GM21367 (cell line): ENCODE measurements at regions not wholly inside any gene's neighbourhood (a gene's known extent, or its start where the extent isn't known, plus 50 kb on each side); places are given as distances from the start of the nearest gene placed in this dataset.

Source experiments
- ATAC-seq: cut with Tn5 transposase; IDR thresholded peaks from one replicate; pipeline ENCODE4 v1.9.1; 2021; ENCODE audit not compliant: unreplicated experiment

DNA sequence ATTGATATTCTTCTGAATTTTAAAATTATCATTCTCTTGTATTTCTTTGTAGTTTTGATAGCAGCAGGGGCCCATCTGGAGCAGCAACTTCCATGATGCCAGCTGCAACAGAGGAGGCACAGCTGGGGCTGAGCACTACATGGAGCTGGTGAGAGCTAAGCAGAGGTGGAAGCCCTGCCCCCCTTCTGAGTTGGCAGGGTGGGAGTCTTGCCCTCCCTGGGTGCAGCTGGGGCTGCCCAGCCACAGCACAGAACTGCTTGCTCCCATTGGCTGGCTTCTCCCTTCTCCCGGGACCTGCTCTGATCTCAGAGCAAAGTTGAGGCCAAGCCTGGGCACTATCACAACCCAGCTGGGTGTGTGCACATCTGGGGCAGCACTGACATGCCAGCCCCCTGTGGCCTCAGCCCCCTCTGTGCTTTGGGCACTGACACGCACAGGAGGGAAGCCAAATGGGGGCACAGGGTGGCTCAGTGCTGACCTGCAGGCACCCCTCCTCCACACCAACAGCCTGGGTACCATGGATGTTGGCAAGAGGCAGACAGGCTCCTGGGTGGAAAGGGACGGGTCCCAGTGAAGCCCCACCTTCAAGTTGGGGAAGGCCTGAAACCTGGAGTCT is 69.1 kb upstream of the EYA4 start:
- ATAC-seq = no peak

DNA sequence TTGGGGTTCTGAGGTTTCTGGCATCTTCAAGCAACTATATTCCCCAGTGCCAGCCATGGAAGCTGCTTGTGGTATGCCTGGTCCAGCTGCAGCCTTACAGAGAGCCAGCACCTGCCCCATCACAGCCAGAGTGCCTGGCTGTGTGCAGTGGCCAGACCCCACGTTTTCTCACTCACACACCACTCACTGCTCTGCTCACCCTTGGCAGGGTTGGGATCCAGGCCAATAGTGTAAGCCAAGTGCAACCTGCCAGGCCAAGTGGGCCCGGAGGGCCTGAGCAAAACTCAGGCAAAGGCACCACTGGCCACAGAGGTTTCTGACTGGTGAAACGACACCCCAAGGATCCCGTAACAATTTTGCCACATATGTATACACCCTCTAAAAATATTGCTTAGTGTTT is 67.9 kb upstream of the EYA4 start:
- no peak for ATAC-seq

DNA sequence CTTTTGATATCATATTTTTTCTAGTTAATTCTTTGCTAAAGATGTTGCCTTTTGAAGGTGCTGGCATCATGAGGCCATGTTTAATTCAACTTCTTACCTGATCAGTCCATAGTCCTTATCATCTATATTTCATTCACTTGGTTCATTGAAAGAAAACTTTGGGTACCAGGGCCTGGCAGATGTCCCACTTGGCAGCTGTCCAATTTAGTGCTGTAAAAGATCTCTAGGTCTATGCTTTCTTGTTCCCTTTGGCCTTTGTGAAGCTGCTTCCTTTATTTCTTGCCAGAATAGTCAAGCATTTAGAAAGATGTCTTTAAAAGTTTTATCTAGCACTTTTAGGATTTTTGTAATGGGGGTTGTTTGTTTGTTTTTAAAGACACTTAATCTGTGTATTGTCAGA is 61.7 kb upstream of the EYA4 start:
- ATAC-seq = no peak

DNA sequence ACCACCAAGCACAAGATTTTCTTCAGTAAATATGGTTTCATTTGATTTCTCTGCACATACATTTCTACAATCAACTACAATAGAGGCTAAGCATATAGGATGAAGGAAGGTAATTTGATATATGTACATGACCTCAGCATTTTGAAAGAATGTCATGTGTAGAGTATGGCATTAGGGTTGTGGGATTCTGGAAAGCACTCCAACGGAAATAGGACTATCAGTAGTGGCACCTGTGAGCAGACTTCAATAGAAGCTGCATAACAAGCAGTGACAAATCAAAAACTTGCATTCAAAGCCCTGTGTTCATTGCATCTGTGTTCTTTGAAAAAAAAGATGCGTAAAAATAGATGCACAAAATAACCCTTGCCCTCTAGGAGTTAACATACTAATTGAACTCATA is 57.5 kb upstream of the EYA4 start:
- no peak for ATAC-seq

- ATAC-seq = no peak
Observed at GRCh38 chr6:133184798-133185372, 56.3 kb upstream of the EYA4 start.

DNA sequence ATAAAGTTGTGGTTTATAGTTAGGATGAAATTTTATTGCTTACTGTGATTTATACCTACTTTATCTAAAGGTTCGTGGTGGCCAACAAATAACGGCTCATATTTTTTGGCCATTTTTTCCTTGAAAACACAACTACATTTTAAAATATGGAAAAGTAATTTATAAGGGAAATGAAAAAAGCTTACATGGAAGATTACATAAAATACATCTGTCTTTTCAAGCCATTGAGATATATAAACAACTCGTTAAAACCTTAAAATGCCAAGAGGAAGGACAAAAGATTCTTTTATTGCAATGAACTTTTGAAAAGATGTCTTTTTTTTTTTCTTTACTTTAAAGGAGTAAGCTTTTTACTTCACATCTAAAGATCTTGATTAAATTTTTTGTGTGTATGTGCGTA is 55.4 kb upstream of the EYA4 start:
- ATAC-seq = no peak

DNA sequence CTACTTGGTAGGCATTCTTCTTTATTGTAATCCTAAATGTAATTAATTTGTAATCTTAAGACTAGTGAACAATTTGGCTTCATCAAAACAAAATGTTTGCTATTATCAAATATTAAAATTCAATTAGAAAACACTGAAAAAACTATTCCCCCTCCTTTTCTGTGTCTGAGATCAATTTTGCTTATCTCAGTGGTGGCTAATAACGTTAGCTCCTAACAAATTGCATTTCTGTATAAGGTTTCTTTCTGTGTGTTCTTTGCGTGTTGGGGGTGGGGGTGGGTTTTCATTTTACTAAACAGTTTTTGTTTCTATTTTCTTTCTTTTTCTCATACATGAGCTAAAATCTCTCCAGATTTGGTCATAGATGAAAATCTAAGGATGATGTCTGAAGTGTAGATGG is 54.0 kb upstream of the EYA4 start:
- ATAC-seq = no peak

- no peak for ATAC-seq
Observed at GRCh38 chr6:133187657-133188453, 53.3 kb upstream of the EYA4 start.

DNA sequence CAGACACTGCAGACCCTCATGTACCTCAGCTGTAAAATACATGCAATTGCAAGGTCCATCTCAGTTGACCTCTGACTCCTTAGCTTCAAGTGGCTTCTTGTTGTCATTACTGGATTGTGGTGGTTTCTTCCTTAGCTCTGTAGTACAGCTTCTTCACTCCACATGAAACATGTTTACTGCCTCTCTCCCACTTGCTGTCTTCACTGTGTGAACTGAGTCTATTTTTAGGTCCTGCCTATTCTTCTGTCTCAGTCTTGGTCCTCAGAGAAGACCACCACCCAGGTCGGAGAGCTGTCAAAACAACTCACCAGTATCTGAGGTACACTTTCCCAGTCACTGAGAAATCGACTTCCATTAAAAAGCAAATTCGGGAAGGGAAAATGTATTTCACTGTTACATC is 50.2 kb upstream of the EYA4 start:
- ATAC-seq = no peak

DNA sequence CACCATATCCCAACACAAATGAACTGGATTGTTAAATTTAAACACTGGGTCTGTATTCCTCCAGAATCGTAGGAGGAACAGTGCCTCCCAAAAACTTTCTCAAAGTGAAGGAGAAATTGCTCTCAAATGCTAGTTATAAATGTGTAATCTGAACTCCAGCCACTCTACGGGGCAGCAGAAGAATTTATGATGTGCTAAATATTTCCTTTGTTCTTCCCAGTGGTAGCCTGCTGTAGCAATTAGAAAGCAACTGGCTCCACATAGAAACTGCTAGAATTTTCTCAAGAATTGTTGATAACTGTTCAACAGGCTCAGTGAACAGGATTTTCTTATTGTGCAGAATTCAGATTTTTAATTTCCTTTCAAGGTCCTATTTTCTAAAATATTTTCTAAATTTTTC is 49.8 kb upstream of the EYA4 start:
- ATAC-seq = no peak
